Fibroblast of upper back skin (primary cell): ENCODE measurements at regions not wholly inside any gene's neighbourhood (a gene's known extent, or its start where the extent isn't known, plus 50 kb on each side); places are given as distances from the start of the nearest gene placed in this dataset.
"Not testable (repeated sequence)": the region's sequence is repeated elsewhere in the genome, so short reads cannot be mapped to it uniquely, and the experiment has no call there.

Source experiments
- DNase-seq: peaks from one replicate; pipeline ENCODE4 v3.0.0-alpha.2; 2013

DNA sequence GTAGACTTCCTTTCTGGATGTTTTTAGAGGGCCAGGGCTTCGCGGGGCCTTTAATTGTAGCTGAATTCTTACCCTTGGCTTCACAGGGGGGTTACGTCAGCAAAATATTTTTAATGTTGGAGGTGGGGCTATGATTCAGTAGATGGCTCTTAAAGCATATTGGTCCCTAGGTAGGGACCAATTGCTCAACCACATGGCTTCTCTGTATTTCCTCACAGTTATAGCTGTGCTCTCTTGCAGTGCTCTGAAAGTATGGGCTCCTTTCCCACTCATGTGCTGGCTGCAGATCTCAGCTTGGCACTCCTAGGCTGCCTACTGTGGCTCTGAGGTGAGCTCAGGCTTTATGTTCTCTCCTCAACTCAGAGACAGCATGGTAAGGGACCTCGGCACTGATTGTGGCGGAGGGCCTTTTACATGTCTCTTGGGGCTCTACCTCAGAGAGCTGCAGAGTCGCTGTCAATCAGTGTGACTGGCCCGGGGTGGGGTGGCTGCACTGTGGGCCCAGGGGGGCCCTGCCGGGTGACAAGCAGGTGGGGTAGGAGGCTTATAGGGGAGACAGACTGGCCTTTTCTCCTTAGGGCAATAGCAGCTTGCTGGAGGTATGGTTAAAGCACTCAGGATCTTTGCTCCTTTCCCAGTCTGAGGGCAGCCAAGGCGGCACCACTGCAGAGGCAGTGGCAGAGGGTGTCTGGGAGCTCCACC is 318.0 kb downstream of the DOK5 start:
- peak; percentile 45 for DNase-seq

DNA sequence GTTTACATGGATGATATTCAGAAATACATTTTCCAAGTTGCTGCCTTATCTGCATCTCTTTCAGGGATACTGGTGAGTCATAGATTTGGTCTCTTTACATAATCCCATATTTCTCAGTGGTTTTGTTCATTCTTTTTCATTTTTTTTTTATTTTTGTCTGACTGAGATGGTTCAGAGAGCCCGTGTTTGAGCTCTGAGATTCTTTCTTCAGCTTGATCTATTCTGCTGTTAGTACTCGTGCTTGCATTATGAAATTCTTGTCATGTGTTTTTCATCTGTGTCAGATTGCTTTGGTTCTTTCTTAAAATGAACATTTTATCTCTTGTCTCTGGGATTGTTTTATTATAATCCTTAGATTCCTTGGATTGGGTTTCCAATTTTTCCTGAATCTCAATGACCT is 317.3 kb downstream of the DOK5 start:
- DNase-seq = peak; percentile 5

DNA sequence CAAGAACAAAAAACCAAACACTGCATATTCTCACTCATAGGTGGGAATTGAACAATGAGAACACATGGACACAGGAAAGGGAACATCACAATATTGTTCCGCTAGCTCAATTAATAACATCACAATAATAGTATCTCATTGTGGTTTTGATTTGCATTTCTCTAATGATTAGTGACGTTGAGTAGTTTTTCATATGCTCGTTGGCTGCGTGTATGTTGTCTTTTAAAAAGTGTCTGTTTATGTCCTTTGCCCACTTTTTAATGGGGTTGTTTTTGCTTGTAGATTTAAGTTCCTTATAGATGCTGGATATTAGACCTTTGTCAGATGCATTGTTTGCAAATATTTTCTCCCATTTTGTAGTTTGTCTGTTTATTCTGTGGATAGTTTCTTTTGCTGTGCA is 312.9 kb downstream of the DOK5 start:
- DNase-seq = not testable (repeated sequence)

DNA sequence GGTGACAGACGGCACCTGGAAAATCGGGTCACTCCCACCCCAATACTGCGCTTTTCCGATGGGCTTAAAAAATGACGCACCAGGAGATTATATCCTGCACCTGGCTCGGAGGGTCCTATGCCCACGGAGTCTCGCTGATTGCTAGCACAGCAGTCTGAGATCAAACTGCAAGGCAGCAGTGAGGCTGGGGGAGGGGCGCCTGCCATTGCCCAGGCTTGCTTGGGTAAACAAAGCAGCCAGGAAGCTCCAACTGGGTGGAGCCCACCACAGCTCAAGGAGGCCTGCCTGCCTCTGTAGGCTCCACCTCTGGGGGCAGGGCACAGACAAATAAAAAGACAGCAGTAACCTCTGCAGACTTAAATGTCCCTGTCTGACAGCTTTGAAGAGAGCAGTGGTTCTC is 307.4 kb downstream of the DOK5 start:
- DNase-seq = not testable (repeated sequence)

DNA sequence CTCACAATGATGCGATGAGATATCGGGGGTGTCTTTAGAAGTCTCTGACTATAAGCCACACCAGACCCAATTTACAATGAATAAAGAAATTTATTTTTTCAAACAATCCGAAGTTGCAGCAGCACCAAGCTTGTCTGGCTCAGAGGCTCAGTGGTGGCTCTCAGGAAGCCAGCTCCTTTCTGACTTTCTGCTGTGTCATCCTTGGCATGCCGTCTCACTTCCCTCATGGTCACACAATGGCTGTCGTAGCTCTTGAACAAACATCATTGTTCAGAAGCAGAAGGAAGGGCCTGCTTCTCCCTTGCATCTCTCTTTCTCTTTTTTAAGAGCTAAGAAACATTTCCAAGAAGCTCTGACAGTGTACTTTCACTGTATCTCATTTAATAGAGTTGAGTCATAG is 299.0 kb downstream of the DOK5 start:
- no peak for DNase-seq

DNA sequence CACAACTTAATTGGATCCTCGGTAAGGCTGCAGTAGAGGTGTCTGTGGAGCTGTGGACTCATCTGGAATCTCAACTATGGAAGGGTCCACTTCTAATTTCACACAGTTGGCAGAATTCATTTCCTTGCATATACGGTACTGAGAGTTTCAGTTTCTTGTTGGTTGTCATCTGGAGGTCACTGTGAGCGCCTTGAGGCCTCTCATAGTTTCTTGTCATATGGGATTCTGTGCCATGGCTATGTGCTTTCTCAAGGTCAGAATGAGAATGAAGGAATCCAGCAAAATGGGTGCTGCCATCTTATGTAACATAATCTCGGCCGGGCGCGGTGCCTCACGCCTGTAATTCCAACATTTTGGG is 298.2 kb downstream of the DOK5 start:
- DNase-seq = no peak

DNA sequence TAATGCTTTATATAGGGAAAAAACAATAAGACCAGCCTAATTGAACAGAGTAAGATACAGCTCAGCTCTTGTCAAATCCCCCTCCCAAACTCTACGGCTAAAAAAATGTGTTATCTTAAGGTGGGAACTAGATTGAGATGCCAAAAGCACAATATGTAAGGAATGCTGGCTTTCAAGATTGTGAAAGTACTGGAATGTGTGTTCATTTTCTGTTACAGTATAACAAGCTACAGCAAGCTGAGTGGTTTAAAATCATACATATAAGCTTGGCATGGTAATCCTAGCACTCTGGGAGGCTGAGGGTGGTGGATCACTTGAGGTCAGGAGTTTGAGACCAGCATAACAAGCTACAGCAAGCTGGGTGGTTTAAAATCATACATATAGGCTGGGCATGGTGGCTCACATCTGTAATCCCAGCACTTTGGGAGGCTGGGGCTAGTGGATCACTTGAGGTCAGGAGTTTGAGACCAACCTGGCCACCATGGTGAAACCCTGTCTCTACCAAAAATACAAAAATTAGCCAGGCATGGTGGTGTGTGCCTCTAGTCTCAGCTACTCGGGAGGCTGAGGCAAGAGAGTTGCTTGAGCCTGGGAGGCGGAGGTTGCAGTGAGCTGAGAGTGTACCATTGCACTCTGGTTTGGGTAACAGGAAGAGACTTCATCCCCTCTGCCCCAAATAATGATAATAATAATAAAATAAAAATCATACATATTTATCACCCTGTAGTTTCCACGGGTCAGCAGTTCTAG is 297.7 kb downstream of the DOK5 start:
- no peak for DNase-seq

DNA sequence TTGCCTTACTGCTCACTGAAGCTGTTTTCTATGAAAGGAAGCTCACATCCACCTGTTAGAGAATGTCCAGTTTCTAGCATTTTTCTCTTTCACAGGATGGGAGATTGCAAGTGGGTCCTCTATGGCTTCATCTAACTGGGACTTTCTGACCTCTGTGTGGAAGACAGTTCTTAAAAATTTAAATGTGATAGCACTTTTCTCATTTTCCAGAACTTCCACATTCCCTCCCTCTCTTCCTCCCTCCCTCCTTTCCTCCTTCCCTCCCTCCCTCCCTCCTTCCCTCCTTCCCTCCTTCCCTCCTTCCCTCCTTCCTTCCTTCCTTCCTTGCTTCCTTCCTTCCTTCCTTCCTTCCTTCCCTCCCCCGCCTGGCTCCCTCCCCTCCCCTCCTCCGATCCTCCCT is 291.1 kb downstream of the DOK5 start:
- no peak for DNase-seq

DNA sequence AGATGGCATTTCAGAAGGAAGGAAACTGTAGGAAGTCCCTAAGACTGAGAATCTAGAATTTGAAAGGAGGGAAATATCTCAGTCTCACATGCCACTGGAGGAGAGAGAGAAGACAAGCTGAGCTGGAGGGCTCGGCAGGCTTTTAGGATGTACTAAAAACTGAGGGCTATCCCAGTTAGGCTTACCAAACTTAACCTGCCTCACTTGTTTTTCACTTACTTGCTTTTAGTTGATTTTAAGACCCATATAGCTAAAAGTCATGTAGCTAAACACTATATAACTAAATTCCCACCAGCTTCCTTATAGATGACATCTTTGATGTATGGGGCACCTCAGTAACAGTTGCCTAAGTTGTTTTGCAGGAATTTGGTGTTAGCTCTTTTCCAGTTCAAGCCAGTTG is 288.0 kb downstream of the DOK5 start:
- no peak for DNase-seq

DNA sequence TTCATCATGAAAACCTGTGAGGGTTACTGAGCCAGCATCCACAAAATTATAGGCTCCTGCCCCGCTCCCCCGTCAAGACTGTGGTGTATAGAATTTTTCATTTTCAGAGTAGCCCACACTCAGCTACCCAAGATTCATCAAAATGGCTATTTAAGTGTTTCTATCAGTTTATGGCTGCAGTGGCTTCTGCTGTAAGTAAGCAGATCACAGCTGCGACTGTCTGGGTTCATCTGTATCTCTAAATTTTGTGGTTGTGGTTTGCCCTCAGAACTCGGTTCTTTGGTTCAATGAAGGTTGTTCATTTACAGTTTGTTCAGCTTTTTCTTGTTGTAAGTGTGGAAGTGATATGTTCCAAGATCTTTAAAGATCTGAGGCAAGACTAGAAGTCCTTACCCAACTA is 284.2 kb downstream of the DOK5 start:
- no peak for DNase-seq

DNA sequence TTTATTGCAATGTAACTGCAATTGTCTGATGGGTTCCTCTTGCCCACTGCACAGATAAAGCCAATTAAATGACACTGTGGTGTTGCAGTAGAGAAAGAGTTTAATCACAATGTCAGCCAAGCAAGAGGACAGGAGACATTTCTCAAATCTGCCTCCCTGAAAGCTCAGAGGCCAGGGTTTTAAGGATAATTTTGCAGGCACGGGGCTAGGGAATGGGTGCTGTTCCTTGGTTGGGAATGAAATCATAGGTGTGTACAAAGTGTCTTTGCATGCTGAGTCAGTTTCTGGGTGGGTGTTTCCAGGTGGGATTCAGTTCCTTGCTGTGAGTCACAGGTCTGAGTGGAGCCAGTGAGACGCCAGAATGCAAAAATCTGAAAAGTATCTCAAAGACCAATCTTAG is 271.4 kb downstream of the DOK5 start:
- DNase-seq = no peak

DNA sequence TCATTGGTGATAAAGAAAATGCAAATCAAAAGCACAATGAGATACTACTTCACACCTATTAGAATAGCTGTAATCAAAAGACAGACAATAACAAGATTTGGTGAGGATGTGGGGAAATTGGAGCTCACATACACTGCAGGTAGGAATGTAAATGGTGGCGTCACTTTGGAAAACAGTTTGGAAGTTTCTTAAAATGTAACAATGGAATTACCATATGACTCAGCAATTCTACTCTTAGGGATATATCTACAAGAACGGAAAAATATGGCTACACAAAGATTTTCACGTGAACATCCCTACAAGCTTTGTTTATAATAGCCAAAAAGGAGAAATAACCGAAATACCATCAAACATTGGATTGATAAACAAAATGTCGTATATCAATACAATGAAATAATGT is 270.4 kb downstream of the DOK5 start:
- DNase-seq = no peak

DNA sequence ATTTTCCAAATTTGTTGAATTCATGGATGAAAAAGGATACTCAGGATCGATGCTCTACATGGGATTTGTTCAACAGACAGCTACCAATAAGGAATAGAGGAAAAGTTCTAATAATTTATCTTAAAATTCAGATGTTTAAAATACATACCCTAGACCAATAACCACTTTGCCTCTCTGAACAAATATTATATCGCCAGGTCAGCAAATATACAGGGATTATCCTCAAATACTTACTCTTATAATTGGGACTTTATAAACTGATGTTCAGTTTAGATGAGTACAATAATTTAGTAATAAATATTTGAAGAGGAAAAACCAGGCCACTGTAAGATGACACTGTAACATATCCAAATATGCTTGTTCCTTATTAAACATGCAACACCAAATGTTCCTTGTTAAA is 268.7 kb downstream of the DOK5 start:
- no peak for DNase-seq

DNA sequence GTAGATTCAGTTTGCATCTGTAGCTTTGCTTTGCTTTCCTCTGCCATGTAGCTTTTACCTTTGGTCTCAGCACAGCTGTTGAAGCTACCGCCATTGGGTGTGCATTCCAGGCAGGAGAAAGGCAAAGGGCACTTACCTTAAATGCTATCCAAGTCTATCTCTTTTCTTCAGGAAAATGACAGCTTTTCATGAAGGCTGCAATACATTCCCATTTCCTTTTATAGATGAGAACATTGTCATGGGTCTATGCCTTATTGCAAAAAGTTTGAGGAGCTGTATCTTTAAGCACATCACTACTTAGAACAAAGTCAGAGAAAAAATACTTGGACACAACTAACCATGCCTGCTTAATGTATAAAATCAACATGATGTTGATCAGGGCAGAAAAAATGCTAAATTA is 266.8 kb downstream of the DOK5 start:
- DNase-seq = no peak

DNA sequence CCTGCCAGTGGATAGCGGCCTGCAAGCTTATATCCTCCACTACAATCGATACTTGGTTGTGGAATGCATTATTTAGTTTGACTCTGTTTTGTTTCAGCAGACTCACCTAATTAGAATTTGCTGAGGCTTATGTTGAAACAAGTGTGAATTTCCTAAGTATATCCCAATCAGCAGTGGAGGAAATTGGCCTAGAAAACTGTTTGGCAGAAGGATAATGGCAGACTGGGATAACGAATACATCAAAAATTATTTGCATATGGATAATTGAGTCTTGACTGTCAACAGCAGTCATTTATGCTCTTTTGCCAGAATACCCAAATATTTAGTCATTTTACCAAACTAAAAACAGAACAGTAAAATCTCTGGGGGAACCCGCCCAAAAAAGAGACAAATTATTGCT is 261.0 kb downstream of the DOK5 start:
- DNase-seq = no peak

DNA sequence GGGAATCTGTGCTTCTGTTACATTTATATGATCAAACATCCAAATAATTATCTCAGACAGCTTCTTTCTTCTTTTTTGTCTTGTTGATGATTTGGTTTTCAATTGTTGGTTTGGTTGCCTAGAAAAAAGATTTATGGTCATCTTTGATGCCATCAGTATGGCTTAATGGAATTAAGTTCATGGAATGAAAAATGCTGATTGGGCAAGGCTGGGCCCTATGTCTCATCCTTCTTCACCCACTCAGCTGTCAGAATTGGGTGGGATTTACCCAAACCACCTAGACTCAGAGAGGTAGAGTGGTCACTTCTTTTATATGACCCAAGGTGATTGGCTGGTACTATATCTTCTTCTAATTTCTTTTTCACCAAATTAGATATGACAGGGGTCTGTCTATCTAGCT is 258.3 kb downstream of the DOK5 start:
- no peak for DNase-seq

DNA sequence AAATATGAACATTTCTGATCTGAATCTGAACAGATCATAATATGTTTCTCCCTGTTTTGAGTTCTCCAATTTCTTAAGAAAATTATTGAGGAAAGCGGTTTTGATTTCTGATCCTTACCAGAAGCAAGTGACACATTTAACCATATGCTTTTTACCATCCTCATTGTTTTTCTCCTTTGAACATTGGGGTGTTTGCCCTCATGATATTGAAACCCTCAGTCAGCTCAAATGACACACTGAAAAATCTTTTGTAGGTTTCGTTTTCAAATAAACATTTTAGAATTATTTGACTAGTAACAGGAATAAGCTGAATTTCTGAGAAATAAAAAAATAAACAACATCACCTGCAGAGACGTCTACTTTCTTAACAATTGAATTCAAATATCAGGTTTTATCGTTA is 252.1 kb downstream of the DOK5 start:
- DNase-seq = no peak

DNA sequence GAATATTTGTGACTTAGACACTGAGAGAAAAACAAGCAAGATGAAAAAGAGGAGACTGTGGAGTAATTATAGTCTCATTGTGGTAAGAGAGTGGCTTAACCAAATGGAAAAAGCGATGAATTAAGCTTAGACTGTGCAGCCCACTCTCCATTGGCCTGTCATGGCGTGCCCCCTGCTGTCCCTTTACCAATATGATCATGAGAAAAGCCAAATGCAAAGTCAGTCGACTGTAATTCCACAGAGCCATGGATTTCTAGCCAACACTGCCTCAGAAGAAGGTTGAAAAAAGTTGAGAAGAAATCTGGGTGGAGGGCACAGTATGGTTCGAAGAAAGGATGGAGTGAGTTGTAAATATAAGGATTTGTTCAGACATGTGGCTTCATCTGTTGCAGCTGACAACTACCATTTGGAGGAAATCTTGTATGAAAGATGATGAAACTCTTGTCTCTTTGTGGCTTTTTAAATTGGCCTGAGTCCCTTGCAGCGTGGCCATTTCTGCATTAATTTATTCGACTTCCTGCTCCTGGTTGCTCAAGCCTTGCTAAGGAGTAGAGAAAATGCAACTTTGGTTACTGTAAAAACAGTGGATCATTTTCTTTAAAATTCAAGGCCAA is 251.4 kb downstream of the DOK5 start:
- peak; percentile 16 for DNase-seq

DNA sequence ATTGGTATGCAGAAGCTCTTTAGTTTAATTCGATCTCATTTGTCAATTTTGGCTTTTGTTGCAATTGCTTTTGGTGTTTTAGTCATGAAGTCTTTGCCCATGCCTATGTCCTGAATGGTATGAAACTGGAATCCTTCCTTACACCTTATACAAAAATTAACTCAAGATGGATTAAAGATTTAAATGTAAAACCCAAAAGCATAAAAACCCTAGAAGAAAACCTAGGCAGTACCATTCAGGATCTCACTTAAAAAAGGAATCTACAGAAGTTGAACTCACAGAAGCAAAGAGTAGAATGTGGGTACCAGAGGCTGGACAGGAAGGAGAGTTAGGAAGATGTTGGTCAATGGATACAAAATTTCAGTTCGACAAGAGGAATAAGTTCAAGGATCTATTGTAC is 249.9 kb downstream of the DOK5 start:
- not testable (repeated sequence) for DNase-seq

DNA sequence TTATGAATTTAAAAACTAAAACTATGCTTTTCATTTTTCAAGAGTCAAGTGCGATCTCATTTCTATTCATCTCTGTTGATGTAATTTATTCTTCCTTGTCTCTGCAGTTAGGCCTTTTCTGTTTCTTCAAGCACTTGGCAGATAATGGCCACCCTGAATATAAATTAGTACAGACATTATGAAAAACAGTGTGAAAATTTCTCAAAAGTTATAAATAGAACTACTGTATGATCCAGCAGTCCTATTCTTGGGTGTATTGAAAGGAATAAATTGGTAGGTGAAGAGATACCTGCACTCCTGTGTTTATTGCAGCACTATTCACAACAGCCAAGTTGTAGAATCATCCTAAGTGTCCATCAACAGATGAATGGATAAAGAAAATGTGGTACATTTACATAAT is 248.3 kb downstream of the DOK5 start:
- no peak for DNase-seq

DNA sequence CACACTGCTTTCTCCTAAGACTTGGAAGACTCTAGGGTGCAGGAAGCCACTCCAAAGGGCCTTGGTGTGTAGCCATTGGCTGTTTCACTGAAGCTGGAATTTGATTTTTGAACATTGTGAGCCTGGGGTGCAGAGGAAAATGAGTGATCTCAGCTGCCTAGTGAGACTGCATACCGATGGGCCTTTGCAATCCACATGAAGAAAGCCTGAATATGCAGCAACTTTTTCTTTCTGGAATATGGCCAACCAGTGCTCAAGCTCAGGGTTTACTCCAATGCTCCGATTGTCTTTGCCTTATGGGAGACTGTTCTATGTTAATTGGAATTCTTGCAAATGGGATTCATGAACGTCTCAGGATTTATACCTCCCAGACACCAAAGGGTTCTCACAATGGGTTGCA is 242.6 kb downstream of the DOK5 start:
- peak; percentile 24 for DNase-seq

DNA sequence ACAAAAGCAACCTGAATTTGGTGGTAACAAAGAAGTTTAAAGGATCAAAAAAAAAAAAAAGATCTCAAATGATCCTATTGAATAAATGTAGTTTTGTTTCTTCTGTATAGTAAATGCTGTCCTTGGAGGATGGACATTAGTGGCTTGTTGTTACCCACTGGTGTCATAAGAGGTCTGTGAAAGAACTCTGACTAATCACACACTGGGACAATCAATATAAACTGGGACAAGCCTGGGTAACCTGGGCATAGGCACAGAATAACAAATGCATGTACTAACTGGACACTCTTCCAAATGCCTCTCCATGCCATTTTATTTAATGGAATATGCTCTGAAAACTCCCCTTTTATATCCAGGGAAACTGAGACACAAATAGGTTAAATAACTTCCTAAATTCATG is 241.4 kb downstream of the DOK5 start:
- DNase-seq = no peak

DNA sequence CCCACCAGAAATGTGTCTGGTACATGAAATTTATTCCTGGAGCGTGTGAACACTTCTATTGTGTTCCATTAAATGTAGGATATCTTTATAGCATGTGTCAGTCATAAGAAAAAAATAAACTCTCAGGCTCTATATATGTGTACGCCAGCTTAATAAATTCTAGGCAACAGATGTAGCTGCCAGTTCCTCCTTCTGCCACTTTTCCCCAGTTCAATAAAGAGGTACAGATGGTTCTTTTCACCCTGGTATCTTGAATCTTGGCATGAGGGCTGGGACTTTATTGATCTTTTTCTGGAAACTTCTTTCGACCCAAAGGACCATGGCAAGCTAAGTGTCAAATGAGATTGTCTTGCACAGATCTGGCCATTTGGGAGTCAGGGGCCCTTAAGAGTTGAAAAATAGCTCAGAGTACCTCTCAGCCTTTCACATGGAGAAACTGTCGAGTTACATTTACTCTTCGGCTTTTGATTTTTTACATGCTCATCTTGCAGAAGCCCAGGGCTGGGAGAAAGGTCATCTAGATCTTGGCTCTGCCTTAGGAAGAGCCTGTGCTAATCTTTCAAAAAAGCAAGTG is 240.9 kb downstream of the DOK5 start:
- DNase-seq = no peak

DNA sequence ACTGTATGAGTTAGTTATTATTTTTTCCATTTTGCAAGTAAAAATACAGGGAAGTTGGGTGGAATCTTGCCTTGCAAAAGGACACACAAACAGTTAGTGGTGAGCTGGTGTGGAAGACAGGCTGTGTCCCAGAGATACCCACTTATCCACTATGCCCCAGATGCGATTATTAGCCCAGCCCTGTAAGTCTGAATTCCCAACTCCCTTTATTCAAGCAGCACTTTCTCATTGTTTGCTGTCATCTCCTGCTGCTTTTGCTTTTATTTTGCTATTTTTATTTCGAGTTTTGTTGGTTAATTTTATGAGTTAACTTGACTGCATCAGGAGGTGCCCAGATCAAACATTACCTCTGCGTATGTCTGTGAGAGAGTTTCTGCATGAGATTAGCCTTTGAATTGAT is 239.4 kb downstream of the DOK5 start:
- no peak for DNase-seq
